ENCODE measurements at regions not wholly inside any gene's neighbourhood (a gene's known extent, or its start where the extent isn't known, plus 50 kb on each side); places are given as distances from the start of the nearest gene placed in this dataset.

- no peak for TF ChIP-seq YY1 (IDR thresholded peaks at IDR 0.05; ENCODE audit: insufficient read depth, insufficient read length)
- TF ChIP-seq ZNF274 (IDR thresholded peaks at IDR 0.05; ENCODE audit: low read depth, low read length), result no peak
- no peak for TF ChIP-seq SUZ12 (IDR thresholded peaks at IDR 0.05; ENCODE audit: extremely low read depth, insufficient read depth, insufficient read length)
These were observed 418.5 kb downstream of the PLPP3 start for GRCh38 chr1:56160773-56161315.

Measured in NT2/D1 (cell line).